Astrocyte (in vitro differentiated cells and primary cell): ENCODE measurements at regions not wholly inside any gene's neighbourhood (a gene's known extent, or its start where the extent isn't known, plus 50 kb on each side); places are given as distances from the start of the nearest gene placed in this dataset.

ENCODE experiments used
- DNase-seq: peaks from one replicate; pipeline ENCODE4 v3.0.0-alpha.2; 2010; ENCODE audit warnings: low read depth
- FAIRE-seq: peaks from 2 replicates; lab custom pipeline; 2011; peaks lifted over from hg19 to GRCh38; lab: Jason Lieb, UNC
- H2AFZ ChIP-seq: 2 replicates; pipeline ENCODE4 v1.6.0; 2012; ENCODE audit warnings: low read depth, low read length, inconsistent platforms
- H3K27ac ChIP-seq: 2 replicates; pipeline ENCODE4 v1.5.1; 2011; ENCODE audit warnings: low read depth, low read length, inconsistent platforms
- H3K27me3 ChIP-seq: 2 replicates; pipeline ENCODE4 v1.6.0; 2011; ENCODE audit warnings: low read length, inconsistent platforms; ENCODE audit not compliant: insufficient read depth
- H3K36me3 ChIP-seq: 2 replicates; pipeline ENCODE4 v1.5.1; 2011; ENCODE audit warnings: low read length, inconsistent platforms; ENCODE audit not compliant: insufficient read depth
- H3K4me1 ChIP-seq: 2 replicates; pipeline ENCODE4 v1.5.1; 2011; ENCODE audit warnings: low read length, inconsistent platforms; ENCODE audit not compliant: insufficient read depth
- H3K4me2 ChIP-seq: 2 replicates; pipeline ENCODE4 v1.6.0; 2012; ENCODE audit warnings: low read length, inconsistent platforms
- H3K4me3 ChIP-seq: 2 replicates; pipeline ENCODE4 v1.5.1; 2011; ENCODE audit warnings: low read depth, mild to moderate bottlenecking, low read length, inconsistent platforms; ENCODE audit not compliant: insufficient read depth
- H3K79me2 ChIP-seq: 2 replicates; pipeline ENCODE4 v1.6.0; 2012; ENCODE audit warnings: mild to moderate bottlenecking, low read length, inconsistent platforms; ENCODE audit not compliant: insufficient read depth
- H3K9ac ChIP-seq: 2 replicates; pipeline ENCODE4 v1.6.0; 2012; ENCODE audit warnings: mild to moderate bottlenecking, low read length, inconsistent platforms
- H3K9me3 ChIP-seq: 2 replicates; pipeline ENCODE4 v1.5.1; 2012; ENCODE audit warnings: low read depth, mild to moderate bottlenecking, low read length, inconsistent platforms; ENCODE audit not compliant: insufficient read depth
- H4K20me1 ChIP-seq: 2 replicates; pipeline ENCODE4 v1.6.0; 2012; ENCODE audit warnings: low read length, inconsistent platforms; ENCODE audit not compliant: insufficient read depth
- H3K27ac Mint-ChIP-seq: one replicate; pipeline ENCODE4 v1.8.0; 2021; ENCODE audit warnings: mild to moderate bottlenecking, mixed read lengths; ENCODE audit not compliant: unreplicated experiment
- H3K27me3 Mint-ChIP-seq: one replicate; pipeline ENCODE4 v1.8.0; 2021; ENCODE audit warnings: low read depth, mixed read lengths; ENCODE audit not compliant: unreplicated experiment
- H3K36me3 Mint-ChIP-seq: one replicate; pipeline ENCODE4 v1.8.0; 2021; ENCODE audit warnings: low read depth, mixed read lengths; ENCODE audit not compliant: unreplicated experiment
- H3K4me1 Mint-ChIP-seq: one replicate; pipeline ENCODE4 v1.8.0; 2021; ENCODE audit warnings: low read depth, mixed read lengths; ENCODE audit not compliant: unreplicated experiment
- H3K4me3 Mint-ChIP-seq: one replicate; pipeline ENCODE4 v1.8.0; 2021; ENCODE audit warnings: mild to moderate bottlenecking, moderate library complexity, mixed read lengths; ENCODE audit not compliant: unreplicated experiment
- H3K9me3 Mint-ChIP-seq: one replicate; pipeline ENCODE4 v1.8.0; 2021; ENCODE audit warnings: mild to moderate bottlenecking, mixed read lengths; ENCODE audit not compliant: unreplicated experiment
- EZH2 ChIP-seq: IDR thresholded peaks from 2 replicates; pipeline ENCODE4 v1.6.1; 2012; ENCODE audit warnings: mild to moderate bottlenecking, low read length, inconsistent platforms; ENCODE audit not compliant: insufficient read depth
- TF ChIP-seq, protein P1 (sequence below): IDR thresholded peaks from 2 replicates; pipeline ENCODE4 v1.5.1; 2011; ENCODE audit warnings: low read depth, mild to moderate bottlenecking, inconsistent platforms, low read length, moderate library complexity; ENCODE audit not compliant: insufficient read depth

DNA sequence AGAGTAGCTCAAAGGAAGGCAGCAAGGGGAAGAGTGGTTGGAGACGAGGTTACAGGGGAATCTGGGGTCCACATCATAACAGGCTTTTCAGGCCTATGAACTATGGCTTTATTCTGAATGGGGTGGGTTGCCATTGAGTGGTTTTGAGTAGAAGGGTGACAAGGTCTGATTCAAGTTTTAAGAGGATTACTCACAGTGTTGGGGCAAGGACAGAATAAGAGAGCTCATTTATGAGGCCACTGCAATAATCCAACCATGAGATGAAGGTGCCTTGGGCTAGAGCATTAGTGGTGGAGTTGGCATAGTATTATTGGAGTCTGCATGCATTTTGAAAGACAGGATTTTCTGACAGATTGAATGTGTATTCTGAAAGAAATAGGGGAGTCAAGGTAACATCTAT lies 315.9 kb downstream of the RNF144A start:
- Mint-ChIP-seq H3K9me3 (no peaks in the 10 kb centered on the region), H3K27me3 (no peaks in the 10 kb centered on the region), H3K36me3 (no peaks in the 10 kb centered on the region), H3K27ac (no peak overlapping the region), H3K4me1 (no peaks in the 10 kb centered on the region), H3K4me3 (no peak overlapping the region)
- H3K36me3 ChIP-seq: no peaks in the 10 kb centered on the region
- no peak overlapping the region for H3K4me2 ChIP-seq
- no peaks in the 10 kb centered on the region for H3K9me3 ChIP-seq
- no peak overlapping the region for H2AFZ ChIP-seq
- FAIRE-seq (no peak), DNase-seq (no peak)
- no peak overlapping the region for H3K4me3 ChIP-seq
- H3K27ac ChIP-seq: no peak overlapping the region
- TF ChIP-seq EZH2: no peak
- TF ChIP-seq, protein P1, sequence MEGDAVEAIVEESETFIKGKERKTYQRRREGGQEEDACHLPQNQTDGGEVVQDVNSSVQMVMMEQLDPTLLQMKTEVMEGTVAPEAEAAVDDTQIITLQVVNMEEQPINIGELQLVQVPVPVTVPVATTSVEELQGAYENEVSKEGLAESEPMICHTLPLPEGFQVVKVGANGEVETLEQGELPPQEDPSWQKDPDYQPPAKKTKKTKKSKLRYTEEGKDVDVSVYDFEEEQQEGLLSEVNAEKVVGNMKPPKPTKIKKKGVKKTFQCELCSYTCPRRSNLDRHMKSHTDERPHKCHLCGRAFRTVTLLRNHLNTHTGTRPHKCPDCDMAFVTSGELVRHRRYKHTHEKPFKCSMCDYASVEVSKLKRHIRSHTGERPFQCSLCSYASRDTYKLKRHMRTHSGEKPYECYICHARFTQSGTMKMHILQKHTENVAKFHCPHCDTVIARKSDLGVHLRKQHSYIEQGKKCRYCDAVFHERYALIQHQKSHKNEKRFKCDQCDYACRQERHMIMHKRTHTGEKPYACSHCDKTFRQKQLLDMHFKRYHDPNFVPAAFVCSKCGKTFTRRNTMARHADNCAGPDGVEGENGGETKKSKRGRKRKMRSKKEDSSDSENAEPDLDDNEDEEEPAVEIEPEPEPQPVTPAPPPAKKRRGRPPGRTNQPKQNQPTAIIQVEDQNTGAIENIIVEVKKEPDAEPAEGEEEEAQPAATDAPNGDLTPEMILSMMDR: no peak
- no peaks in the 10 kb centered on the region for H3K27me3 ChIP-seq
- no peaks in the 10 kb centered on the region for H4K20me1 ChIP-seq
- no peaks in the 10 kb centered on the region for H3K4me1 ChIP-seq
- no peaks in the 10 kb centered on the region for H3K79me2 ChIP-seq
- H3K9ac ChIP-seq: no peak overlapping the region

DNA sequence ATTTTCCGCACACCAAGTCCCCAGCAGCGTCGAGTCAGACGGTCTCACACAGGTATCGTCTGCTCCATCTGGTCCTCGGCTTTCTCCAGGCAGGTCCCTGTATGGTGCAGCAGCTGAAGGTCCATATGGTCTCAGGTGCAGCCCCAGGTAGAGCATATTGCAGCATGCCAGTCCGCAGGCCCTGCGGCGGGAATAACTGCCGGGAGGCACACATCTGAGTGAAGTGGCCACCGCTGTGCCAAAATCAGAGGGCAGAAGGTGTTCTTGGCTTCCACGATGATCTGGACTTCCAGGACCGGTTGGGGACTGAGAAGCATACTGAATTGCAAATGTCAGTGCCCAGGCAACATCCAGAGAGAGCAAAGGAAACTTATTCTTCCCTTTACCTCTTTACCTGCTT lies 320.3 kb downstream of the RNF144A start:
- no peak overlapping the region for H3K27ac ChIP-seq
- H4K20me1 ChIP-seq: no peaks in the 10 kb centered on the region
- Mint-ChIP-seq H3K27me3 (no peaks in the 10 kb centered on the region), H3K4me1 (no peaks in the 10 kb centered on the region), H3K27ac (no peak overlapping the region), H3K9me3 (no peaks in the 10 kb centered on the region), H3K4me3 (no peak overlapping the region), H3K36me3 (no peaks in the 10 kb centered on the region)
- no peak overlapping the region for H2AFZ ChIP-seq
- H3K9ac ChIP-seq: no peak overlapping the region
- H3K4me3 ChIP-seq: no peak overlapping the region
- H3K36me3 ChIP-seq: no peaks in the 10 kb centered on the region
- FAIRE-seq: no peak
- H3K4me1 ChIP-seq: no peaks in the 10 kb centered on the region
- TF ChIP-seq, protein P1: no peak
- no peak for TF ChIP-seq EZH2
- no peaks in the 10 kb centered on the region for H3K27me3 ChIP-seq
- H3K9me3 ChIP-seq: no peaks in the 10 kb centered on the region
- no peaks in the 10 kb centered on the region for H3K79me2 ChIP-seq
- no peak overlapping the region for H3K4me2 ChIP-seq
- DNase-seq: no peak

DNA sequence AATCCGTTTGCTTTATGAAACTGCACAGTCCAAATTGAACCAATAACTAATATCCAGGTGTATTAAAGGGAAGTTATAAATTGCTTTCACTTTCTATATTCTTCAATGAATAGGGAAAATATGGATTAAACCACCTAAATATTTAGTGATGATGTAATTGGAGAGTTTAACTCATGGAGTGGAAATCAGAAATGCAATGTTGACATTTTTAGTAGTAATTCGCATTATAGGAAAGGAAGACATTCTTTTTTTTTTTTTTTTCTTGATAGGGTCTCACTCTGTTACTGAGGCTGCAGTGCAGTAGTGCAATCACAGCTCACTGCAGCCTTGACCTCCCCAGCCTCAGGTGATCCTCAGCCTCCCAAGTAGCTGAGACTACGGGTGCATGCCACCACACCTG lies 321.9 kb downstream of the RNF144A start:
- H4K20me1 ChIP-seq: no peaks in the 10 kb centered on the region
- no peak for TF ChIP-seq EZH2
- TF ChIP-seq, protein P1: no peak
- H3K27me3 ChIP-seq: no peaks in the 10 kb centered on the region
- no peaks in the 10 kb centered on the region for H3K4me1 ChIP-seq
- Mint-ChIP-seq H3K36me3 (no peaks in the 10 kb centered on the region), H3K27me3 (no peaks in the 10 kb centered on the region), H3K27ac (no peak overlapping the region), H3K4me3 (no peak overlapping the region), H3K4me1 (no peaks in the 10 kb centered on the region), H3K9me3 (no peaks in the 10 kb centered on the region)
- no peak overlapping the region for H2AFZ ChIP-seq
- FAIRE-seq (no peak), DNase-seq (no peak)
- H3K9ac ChIP-seq: no peak overlapping the region
- no peak overlapping the region for H3K4me2 ChIP-seq
- no peaks in the 10 kb centered on the region for H3K36me3 ChIP-seq
- no peak overlapping the region for H3K4me3 ChIP-seq
- no peaks in the 10 kb centered on the region for H3K9me3 ChIP-seq
- H3K27ac ChIP-seq: no peak overlapping the region
- H3K79me2 ChIP-seq: no peaks in the 10 kb centered on the region
